Embryonic facial prominence (tissue), 1 donor: ENCODE measurements at regions not wholly inside any gene's neighbourhood (a gene's known extent, or its start where the extent isn't known, plus 50 kb on each side); places are given as distances from the start of the nearest gene placed in this dataset.
A peak's percentile ranks its signal among the peaks of the same experiment; 100 is the strongest.

ENCODE experiments used
- DNase-seq: peaks from one replicate; pipeline ENCODE4 v3.0.0-alpha.2; 2016; ENCODE audit errors: extremely low spot score

DNA sequence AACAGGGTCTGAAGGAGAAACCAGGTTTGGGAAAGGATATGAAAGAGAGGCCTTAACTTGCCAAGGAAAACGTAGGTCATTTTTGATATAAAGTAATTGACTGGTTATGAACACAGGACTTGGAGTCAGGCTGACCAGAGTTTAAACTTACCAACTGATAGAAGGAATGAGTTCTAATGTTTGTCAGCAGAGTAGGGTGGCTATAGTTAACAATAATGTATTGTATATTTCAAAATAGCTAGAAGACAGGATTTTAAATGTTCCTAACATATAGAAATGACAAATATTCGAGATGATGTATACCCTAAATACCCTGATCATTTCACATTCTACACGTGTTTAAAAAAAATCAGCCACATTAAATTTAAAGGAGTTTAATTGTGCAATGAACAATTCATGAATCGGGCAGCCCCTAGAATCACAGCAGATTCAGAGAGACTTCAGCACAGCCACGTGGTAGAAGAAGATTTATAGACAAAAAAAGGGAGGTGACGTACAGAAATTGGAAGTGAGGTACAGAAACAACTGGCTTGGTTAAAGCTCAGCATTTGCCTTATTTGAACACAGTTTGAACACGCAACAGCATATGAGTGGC is 52.5 kb upstream of the PLEKHG7 start:
- no peak for DNase-seq

DNA sequence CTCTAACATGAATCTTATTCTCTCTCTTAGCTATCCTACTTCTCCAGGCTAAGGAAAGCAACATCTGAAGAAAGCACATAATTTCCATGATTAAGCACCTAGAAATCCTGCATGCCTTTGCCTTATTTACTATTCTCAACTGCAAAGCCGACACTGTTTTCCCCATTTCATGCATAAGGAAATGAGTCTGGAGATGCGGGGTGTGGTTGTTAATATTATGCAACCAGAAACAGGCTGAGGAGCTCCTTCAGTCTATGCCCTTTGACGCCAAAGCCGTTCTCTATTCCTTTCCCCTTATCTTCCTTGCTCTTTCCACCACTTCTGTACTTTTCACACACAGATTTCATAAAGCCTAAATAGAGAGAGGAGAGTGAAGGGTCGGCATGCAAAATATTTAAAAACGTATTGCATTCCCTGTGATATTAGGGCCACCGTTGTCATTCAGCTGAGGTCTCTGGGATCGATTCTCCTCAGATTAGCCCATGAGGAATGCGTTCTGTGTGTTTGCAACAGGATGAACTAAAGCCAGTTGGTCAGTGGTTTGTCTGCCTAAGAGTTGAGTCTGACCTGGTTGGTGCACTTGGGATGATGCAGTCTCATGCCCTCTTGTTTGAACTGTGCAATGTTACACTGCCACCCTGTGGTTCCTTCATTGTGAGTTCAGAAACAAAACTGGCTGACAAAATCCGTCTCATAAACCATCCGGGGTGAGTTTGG is 53.1 kb upstream of the PLEKHG7 start:
- DNase-seq = peak; percentile 35

DNA sequence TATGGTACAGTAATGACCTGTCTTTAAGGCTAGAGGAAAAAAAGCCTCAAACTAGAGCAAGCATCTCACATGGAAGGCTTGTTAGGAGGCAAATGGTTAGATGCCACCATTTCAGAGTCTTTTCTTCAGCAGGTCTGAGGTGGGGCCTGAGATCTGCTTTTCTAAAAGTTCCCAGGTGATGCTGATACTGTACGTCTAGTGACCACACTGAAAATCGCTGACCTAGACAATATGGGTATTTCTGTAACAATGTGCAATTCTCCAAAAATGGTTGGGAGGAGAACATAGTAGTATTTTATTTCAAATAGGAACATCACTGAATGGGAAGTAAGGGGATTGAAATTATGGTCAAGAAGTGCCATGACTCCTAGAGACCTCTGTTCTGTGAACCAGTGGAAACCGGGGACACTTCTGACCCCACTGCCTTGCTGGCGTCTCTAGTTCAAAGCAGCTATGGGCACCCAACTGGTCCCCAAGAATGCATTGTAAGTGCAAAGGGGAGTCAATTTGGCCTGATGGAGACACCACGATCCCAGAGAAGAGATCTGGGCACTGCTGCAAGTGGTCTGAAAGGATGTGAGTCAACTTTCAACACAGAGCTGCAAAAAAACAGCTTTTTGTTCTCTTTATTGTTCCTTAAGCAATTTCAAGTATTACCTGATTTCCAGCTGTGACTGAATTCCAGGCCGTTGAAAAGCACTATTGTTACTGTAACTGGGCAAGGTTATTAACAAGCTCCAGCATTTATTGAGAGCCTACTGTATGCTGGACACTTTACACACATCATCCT is 54.4 kb upstream of the PLEKHG7 start:
- DNase-seq = no peak

GRCh38 chr12:92641291-92641690 is 61.5 kb upstream of the PLEKHG7 start:
- peak; percentile 17 for DNase-seq

DNA sequence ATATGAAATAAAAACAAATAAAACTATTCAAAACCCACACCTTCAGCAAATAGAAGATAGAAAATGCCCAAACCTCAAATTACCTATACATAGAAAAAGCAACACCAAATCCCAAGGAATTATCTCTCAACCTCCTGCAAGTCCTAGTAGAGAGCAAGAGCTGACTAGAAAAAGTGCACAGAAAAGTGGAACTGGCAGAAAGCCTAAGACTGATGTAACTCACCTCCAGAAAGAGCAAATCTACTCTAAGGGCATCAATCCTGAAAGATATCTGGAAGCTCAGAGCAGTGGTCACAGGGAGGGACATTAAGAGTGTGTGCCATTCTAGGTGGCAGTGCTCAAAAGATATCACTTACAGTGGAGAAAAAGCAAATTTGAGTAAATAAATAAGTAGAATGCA is 62.1 kb upstream of the PLEKHG7 start:
- no peak for DNase-seq

GRCh38 chr12:92639017-92639416 is 63.8 kb upstream of the PLEKHG7 start:
- DNase-seq = no peak

GRCh38 chr12:92634730-92635129 is 68.1 kb upstream of the PLEKHG7 start:
- no peak for DNase-seq

- DNase-seq = no peak
These were observed 68.6 kb upstream of the PLEKHG7 start for GRCh38 chr12:92634202-92634601.

GRCh38 chr12:92630968-92631367 is 71.8 kb upstream of the PLEKHG7 start:
- DNase-seq = no peak

DNA sequence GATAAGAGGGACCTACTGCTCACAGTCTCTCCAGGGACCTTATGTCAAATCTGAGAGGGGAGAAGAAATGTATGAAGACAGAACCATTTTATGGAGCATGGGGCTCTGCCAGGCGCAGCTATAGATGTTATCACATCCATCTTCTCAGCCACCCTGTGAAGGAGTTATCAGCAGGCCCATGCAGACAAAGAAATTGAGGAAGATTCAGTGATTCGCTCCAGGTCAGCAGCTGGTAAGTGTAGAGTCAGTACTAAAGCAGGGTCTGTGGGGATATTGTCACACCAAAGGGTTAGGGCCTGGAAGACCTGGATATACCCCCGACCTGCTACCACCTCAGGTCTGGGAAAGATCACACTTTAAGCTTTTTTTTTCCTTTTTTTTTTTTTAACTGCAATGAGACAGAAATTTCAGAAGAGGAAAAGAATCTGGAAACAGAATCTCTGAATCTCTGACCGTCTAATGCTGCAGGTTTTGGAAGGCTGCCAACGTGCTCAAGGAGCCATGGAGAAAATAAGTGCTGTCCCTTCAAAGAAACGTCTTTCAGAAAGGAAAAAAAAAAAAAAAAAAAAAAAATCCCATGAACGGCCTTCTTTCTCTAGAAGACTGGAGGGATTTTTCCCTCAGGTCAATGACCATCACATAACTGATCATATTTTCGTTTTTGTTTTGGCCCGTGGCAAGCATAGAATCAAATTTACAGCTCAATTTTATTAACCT is 73.3 kb upstream of the PLEKHG7 start:
- no peak for DNase-seq

DNA sequence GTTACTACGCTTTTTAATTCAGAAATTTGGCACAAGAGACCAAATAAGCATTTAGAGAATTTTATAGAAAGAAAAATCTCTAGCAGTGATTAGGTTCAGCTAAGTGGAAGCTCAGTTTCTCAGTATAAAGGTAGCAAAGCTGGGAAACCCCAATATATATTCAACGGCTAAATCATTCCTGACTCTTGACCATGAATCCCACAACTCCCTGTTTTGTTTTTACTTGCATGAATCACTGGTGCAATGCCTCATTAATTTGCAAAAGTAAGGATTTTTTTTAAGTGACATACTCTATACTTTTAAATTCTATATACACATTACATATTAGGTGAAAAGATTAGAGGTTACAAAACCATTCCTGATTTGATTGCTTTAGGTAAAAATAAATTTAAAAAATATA is 74.3 kb upstream of the PLEKHG7 start:
- no peak for DNase-seq

DNA sequence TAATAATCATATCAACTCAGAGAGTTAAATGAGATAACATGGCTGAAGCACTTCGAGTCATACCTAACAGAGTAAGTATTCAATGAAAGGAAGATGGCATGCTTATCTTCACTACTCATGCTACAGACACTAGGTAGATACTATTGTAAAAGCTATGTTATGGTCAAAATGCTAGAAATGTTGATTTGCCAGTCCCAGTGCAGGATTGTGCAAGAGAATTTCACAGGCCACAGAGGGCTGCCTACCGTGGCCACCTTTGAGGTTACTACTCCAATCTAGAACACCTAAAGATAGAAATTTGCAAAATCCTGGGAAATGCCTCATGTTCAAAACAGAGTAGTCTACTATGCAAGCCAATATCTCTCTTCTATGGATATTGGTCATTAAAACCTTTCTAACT is 75.3 kb upstream of the PLEKHG7 start:
- DNase-seq = no peak

DNA sequence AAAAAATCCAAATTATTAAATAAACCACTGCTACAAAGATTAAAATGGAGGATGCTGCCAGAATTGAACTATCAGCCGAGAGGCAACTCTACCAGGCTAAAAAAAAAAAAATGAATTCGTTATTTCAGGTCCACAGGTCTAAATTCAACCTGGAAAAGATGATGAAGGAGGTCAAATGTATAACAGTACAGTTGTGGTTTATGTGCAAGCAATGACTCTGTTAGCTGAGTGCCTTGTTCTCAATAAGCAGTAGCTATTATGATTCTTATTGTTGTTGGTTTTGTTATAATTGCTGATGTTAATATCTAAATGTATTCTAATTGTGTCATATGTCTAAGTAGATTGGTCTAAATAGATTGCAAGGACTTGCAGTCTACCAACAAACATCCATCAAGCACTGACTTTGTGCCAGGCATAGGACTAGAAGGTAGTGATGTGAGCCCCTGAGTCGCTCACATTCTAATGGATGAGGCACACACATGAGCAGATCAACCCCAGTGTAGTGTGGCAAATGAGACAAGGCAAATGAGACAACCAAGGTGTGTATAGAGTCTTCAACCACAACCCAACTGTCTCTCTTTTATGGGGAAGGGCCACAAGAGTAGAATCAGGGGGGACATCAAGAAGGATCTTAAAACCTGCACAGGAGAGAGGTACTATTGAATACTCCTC is 77.0 kb upstream of the PLEKHG7 start:
- DNase-seq = no peak

DNA sequence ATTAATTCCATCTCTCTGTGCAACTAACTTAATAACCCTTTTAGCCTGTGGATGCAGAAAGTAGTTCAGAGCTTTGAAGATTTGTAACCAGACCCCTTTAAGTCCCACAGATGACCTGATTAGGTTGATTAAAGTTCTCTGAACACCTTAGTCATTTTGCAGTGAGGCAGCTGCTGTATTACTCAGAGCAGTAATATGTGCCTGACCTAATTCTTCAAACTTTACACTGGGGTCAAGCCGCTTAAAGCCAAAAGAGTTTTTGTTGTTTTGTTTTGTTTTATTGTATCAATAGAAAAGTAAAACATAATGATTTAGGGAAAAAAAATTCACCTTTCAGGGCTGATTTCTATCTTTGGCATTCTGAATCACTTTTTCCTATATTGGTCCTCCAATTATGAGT is 78.6 kb upstream of the PLEKHG7 start:
- DNase-seq = no peak

- no peak for DNase-seq
These were observed 79.4 kb upstream of the PLEKHG7 start for GRCh38 chr12:92623386-92623785.

- no peak for DNase-seq
These were observed 81.0 kb upstream of the PLEKHG7 start for GRCh38 chr12:92621833-92622232.

GRCh38 chr12:92621312-92621711 is 81.5 kb upstream of the PLEKHG7 start:
- no peak for DNase-seq

DNA sequence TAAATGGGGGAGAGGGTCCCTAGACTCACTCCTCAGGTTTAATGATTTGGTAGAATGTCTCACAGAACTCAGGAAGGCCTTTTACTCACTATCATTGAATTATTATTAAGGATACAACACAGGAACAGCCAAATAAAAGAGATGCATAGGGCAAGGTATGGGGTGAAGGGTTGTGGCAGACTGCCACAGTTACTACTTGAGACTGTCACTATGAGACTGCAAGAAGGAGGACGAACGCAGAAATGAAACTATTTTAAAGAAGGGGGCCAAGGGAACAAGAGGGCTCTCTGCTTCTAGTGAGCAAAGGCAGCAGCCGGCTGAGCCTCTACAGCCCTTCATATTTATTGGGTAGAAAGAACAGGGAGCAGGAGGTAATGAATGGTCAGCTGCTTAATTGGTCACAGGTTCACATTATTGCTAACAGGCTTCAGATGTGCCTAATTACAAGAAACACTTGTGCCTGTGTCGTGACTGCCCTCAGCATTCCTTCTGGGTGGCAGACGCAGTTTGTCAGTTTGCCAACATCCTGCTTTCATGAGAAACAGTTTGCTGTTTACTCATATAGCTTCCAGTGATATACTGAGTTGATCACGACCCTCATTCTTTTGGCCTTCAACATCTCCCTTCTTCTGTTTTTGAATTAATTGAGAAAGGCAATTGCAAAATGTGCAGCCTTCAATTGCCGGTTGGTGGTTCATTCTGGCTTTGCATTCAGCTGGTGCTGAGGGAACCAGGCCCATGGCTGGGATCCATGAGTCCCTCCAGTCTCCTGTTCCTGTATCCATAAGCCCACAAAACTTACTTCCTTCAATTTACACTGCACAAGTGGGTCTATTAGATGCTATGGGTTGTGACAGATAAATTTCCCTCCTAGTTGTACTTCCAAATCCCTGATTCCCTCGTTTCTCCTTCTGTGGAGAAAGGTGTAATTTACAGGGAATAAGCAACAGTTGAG is 82.8 kb upstream of the PLEKHG7 start:
- DNase-seq = no peak

GRCh38 chr12:92619026-92619425 is 83.8 kb upstream of the PLEKHG7 start:
- DNase-seq = no peak

DNA sequence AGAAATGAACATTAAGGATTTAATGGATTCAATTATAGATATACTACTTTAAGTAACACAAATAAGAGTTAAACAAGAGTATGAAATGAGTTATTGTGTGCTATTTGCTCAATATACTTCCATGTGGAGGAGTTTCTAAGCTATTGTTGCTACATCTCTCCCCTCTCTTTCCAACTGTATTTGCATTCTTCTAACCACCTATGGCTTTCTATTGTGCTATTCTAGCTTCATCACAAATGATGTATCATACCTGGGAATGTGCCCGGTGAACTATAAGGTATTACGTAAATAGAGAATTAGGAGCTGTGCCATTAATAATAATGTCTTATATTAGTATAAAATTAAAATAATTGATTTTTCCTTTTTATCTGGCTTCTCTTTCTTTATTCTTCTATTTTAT is 87.1 kb upstream of the PLEKHG7 start:
- DNase-seq = no peak

GRCh38 chr12:92615086-92615485 is 87.7 kb upstream of the PLEKHG7 start:
- no peak for DNase-seq
